ENCODE measurements at regions not wholly inside any gene's neighbourhood (a gene's known extent, or its start where the extent isn't known, plus 50 kb on each side); places are given as distances from the start of the nearest gene placed in this dataset.
A peak's percentile ranks its signal among the peaks of the same experiment; 100 is the strongest.

DNA sequence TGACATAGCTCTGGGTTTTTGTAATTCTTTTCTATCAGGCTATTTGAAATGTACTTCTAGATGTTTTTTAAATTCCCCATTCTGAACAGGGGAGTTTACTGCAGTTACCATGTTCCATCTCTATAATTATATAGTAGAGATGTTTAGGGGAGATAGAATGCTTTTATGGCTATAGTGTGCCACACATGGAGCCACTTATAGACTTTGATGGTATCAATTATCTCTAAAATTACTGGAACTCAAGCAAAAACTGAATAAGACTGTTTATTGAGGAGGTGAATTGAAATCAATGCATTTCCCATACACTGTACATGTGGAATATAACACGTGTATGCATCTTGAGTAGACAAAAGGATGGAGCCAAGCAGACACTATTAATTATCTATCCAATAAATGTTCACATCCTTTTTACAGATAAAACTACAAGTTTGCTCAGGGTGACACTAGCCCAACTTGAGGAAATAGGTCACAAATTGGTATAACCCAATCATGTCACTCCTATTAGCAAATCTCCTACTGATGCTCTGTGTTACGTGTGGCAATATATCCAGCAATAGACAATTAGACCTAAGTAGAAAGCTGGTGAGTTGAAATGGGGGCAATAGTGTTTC is 1882.6 kb downstream of the PCDH9 start:
- Histone ChIP-seq H3K27me3 (ENCODE audit: control insufficient read depth in 1 of 2, insufficient read depth in 2 of 2, low read length in 2 of 2) (no peaks in the 10 kb centered on the region), H3K9me3 (ENCODE audit: low read length) (peaks cover 2% of the 10 kb centered on the region), H2AFZ (ENCODE audit: low read length) (no peak overlapping the region), H3K9ac (ENCODE audit: insufficient read depth, low read depth, low read length) (no peak overlapping the region), H4K20me1 (ENCODE audit: insufficient read depth, low read length) (no peaks in the 10 kb centered on the region), H3K4me1 (ENCODE audit: insufficient read depth, low read length) (no peaks in the 10 kb centered on the region), H3K27ac (ENCODE audit: extremely low read length, insufficient read depth, low read length) (no peak overlapping the region), H3K4me2 (ENCODE audit: low read depth, low read length) (no peak overlapping the region), H3K36me3 (replicated peaks in 1 of 2; ENCODE audit: control insufficient read depth in 1 of 2, insufficient read depth in 2 of 2, low read length in 2 of 2) (no peaks in the 10 kb centered on the region), H3K4me3 (replicated peaks in 1 of 3; ENCODE audit: insufficient read depth in 1 of 3, low read depth in 2 of 3, low read length in 3 of 3) (no peak overlapping the region), H3K79me2 (ENCODE audit: insufficient read depth, low read length) (no peaks in the 10 kb centered on the region)
- whole genome bisulfite sequencing (ENCODE audit: low lambda C conversion rate) = 3% methylated on average over 2 of the region's 2 CpGs
- in situ Hi-C loops (cut with HindIII; ENCODE audit: extremely low pct_ligation_motif_present, low pct_unique_long_range_greater_than_20kb) = no loop called here
- no peak for FAIRE-seq
- TF ChIP-seq ZNF552 (CRISPR knock-in tag; IDR thresholded peaks at IDR 0.05; ENCODE audit: borderline replicate concordance) (no peak), ZNF24 (IDR thresholded peaks at IDR 0.05) (no peak)
- TF ChIP-seq, protein P1, sequence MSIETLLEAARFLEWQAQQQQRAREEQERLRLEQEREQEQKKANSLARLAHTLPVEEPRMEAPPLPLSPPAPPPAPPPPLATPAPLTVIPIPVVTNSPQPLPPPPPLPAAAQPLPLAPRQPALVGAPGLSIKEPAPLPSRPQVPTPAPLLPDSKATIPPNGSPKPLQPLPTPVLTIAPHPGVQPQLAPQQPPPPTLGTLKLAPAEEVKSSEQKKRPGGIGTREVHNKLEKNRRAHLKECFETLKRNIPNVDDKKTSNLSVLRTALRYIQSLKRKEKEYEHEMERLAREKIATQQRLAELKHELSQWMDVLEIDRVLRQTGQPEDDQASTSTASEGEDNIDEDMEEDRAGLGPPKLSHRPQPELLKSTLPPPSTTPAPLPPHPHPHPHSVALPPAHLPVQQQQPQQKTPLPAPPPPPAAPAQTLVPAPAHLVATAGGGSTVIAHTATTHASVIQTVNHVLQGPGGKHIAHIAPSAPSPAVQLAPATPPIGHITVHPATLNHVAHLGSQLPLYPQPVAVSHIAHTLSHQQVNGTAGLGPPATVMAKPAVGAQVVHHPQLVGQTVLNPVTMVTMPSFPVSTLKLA (IDR thresholded peaks at IDR 0.05) = peak; percentile 17; the same call in 1 of the 2 replicates
- ATAC-seq = no peak
- no TSS peak for BruUV-seq (replicated peaks)
- ChIA-PET POLR2A (no interaction called here), CTCF (ENCODE audit: low intra/inter-chr PET ratio, low total read pairs) (no interaction called here)
- intact Hi-C loops (cut with micrococcal nuclease; ENCODE audit: unreplicated experiment) = no loop called here
- no peak for DNase-seq (ENCODE audit: low spot score)

DNA sequence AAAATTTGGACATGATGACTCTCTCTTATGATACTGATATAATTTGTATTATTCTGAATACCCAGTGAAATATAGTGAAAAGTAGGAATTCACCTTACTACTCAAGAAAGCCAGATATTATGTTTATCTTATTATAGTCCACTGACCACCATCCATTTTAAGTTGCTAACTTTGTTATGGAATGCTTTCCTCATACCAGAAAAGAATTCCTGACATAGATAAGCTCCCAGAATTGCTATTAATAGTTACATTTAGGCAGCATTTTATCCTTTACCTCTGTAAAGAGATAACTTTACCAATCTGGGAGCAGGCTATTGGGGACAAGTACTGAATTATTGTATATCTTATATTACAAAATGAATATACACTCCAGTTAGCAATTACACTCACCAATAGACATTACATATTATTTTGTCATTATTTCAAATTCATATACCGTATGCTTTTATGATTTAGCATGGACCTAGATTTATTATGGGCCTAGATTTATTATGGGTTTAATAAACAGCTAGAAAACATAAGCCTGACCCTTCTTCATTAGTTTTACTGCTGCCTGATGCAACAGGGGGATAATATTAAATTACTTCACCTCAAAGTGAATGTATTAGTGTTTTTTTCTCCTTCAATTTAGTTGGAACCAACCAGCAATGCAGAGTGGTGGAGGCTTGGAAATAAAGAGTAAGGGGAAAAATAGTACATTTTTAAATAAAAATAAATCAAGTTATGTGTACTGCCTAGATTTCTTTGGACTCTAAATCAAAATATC is 1886.1 kb downstream of the PCDH9 start:
- POLR2A ChIA-PET = no interaction called here
- Histone ChIP-seq H3K79me2 (ENCODE audit: insufficient read depth, low read length) (no peaks in the 10 kb centered on the region), H4K20me1 (ENCODE audit: insufficient read depth, low read length) (no peaks in the 10 kb centered on the region), H2AFZ (ENCODE audit: low read length) (no peak overlapping the region), H3K9ac (ENCODE audit: insufficient read depth, low read depth, low read length) (no peak overlapping the region), H3K27ac (ENCODE audit: extremely low read length, insufficient read depth, low read length) (no peak overlapping the region), H3K4me1 (ENCODE audit: insufficient read depth, low read length) (no peaks in the 10 kb centered on the region), H3K36me3 (replicated peaks in 1 of 2; ENCODE audit: control insufficient read depth in 1 of 2, insufficient read depth in 2 of 2, low read length in 2 of 2) (no peaks in the 10 kb centered on the region), H3K4me3 (replicated peaks in 1 of 3; ENCODE audit: insufficient read depth in 1 of 3, low read depth in 2 of 3, low read length in 3 of 3) (no peak overlapping the region), H3K27me3 (ENCODE audit: control insufficient read depth in 1 of 2, insufficient read depth in 2 of 2, low read length in 2 of 2) (no peaks in the 10 kb centered on the region), H3K4me2 (ENCODE audit: low read depth, low read length) (no peak overlapping the region), H3K9me3 (ENCODE audit: low read length) (no peaks in the 10 kb centered on the region; the same call in 1 of the 2 replicates)
- intact Hi-C loops (cut with micrococcal nuclease; ENCODE audit: unreplicated experiment) = no loop called here
- 0% methylated on average over 1 of the region's 1 CpG for WGBS (ENCODE audit: low lambda C conversion rate)
- CTCF ChIA-PET (ENCODE audit: low intra/inter-chr PET ratio, low total read pairs) = no interaction called here
- DNase-seq (ENCODE audit: low spot score) (no peak), ATAC-seq (no peak), FAIRE-seq (no peak)
- in situ Hi-C loops (cut with HindIII; ENCODE audit: extremely low pct_ligation_motif_present, low pct_unique_long_range_greater_than_20kb) = no loop called here
- no TSS peak for BruUV-seq (replicated peaks)
- TF ChIP-seq NCOA1 (CRISPR knock-in tag; IDR thresholded peaks at IDR 0.05) = no peak
- TF ChIP-seq ZZZ3 (CRISPR knock-in tag; IDR thresholded peaks at IDR 0.05; ENCODE audit: borderline replicate concordance) = no peak
- TF ChIP-seq ZFP82 (CRISPR knock-in tag; IDR thresholded peaks at IDR 0.05; ENCODE audit: borderline replicate concordance) = no peak
- TF ChIP-seq ZEB1 (IDR thresholded peaks at IDR 0.05; ENCODE audit: insufficient replicate concordance, low read depth) = no peak
- no peak for TF ChIP-seq ZFY (CRISPR knock-in tag; IDR thresholded peaks at IDR 0.05)
- TF ChIP-seq AKAP8 (CRISPR knock-in tag; IDR thresholded peaks at IDR 0.05) = no peak
- TF ChIP-seq SOX13 (IDR thresholded peaks at IDR 0.05) = no peak
- no peak for TF ChIP-seq SOX13 (CRISPR knock-in tag; conservative IDR thresholded peaks at IDR 0.05 in 1 of 2, IDR thresholded peaks at IDR 0.05 in 1 of 2)
- TF ChIP-seq ZBTB49 (CRISPR knock-in tag; IDR thresholded peaks at IDR 0.05; ENCODE audit: borderline replicate concordance) = no peak
- TF ChIP-seq GPN1 (CRISPR knock-in tag; IDR thresholded peaks at IDR 0.05; ENCODE audit: borderline replicate concordance) = no peak
